Lower leg skin (tissue), 4 donors: ENCODE measurements at regions not wholly inside any gene's neighbourhood (a gene's known extent, or its start where the extent isn't known, plus 50 kb on each side); places are given as distances from the start of the nearest gene placed in this dataset.

ENCODE experiments used
- DNase-seq, 2 donors: peaks; one replicate each; pipeline ENCODE4 v3.0.0-alpha.2; 2019; ENCODE audit warnings: low spot score in 2 of 2
- H3K4me3 ChIP-seq: fragments of 200-600 bp; sonication (generic); 2 replicates; pipeline ENCODE4 v1.5.1; 2017; ENCODE audit warnings: mild to moderate bottlenecking, low read depth; ENCODE audit not compliant: poor library complexity, severe bottlenecking
- CTCF ChIP-seq, 3 donors: fragments of 450-650 bp; IDR thresholded peaks; one replicate each; pipeline ENCODE4 v1.5.1; 2016; ENCODE audit warnings: antibody characterized with exemption in 3 of 3, mild to moderate bottlenecking in 3 of 3, moderate library complexity in 2 of 3
- POLR2A ChIP-seq, 2 donors: fragments of 450-650 bp; IDR thresholded peaks; one replicate each; pipeline ENCODE4 v1.6.1; 2016 to 2017; ENCODE audit warnings: antibody characterized with exemption in 2 of 2, mild to moderate bottlenecking in 1 of 2, moderate library complexity in 1 of 2
- WGBS, 2 donors: methylation state at CpG; one replicate each; pipeline ENCODE4 v1.1.5; 2018; 5-methylcytosine and 5-hydroxymethylcytosine counted together
- intact Hi-C: fragments of 100-400 bp; cut with DNase I; formaldehyde crosslinking; loops from one replicate; pipeline ENCODE4 v1.15.0; 2023; ENCODE audit warnings: low total_unique reads

DNA sequence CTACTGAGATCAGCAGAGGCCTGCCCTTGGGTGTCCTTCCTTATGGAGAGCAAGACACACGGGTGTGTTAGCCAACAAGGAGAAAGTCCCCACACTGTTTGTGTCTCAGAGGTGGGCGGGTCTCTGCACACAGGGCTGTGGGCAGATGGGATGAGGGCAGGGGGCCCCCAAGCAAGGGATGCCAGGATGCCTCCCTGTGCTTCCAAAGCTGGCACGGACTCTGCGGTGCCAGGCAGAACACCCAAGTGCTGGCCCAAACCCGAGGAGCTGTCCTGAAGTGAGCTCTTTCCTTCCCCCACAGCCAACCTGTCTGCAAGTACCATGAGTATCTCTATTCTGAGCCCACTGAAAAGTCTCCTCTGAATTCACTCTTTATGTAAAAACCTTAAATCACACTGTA, 273.3 kb downstream of the CTTN start:
- TF ChIP-seq POLR2A (IDR thresholded peaks at IDR 0.05) (no peak), CTCF (IDR thresholded peaks at IDR 0.05) (no peak)
- intact Hi-C loops = no loop called here
- H3K4me3 ChIP-seq = no peak overlapping the region
- no peak for DNase-seq
- 51 to 63% methylated on average over 5 of the region's 5 CpGs for WGBS, 2 donors

- TF ChIP-seq CTCF (IDR thresholded peaks at IDR 0.05) (no peak), POLR2A (IDR thresholded peaks at IDR 0.05) (no peak)
- WGBS, 2 donors = 91 to 98% methylated on average over 6 to 8 of the region's 8 CpGs
- H3K4me3 ChIP-seq = no peak overlapping the region
- DNase-seq = no peak
- intact Hi-C loops = no loop called here
These were observed 274.8 kb downstream of the CTTN start for GRCh38 chr11:70672991-70673653.

- no peak overlapping the region for H3K4me3 ChIP-seq
- 82 to 85% methylated on average over 3 of the region's 3 CpGs for WGBS, 2 donors
- no peak for DNase-seq
- intact Hi-C loops = no loop called here
- TF ChIP-seq POLR2A (IDR thresholded peaks at IDR 0.05) (no peak), CTCF (IDR thresholded peaks at IDR 0.05) (no peak)
These were observed 276.3 kb downstream of the CTTN start for GRCh38 chr11:70674605-70675004.

DNA sequence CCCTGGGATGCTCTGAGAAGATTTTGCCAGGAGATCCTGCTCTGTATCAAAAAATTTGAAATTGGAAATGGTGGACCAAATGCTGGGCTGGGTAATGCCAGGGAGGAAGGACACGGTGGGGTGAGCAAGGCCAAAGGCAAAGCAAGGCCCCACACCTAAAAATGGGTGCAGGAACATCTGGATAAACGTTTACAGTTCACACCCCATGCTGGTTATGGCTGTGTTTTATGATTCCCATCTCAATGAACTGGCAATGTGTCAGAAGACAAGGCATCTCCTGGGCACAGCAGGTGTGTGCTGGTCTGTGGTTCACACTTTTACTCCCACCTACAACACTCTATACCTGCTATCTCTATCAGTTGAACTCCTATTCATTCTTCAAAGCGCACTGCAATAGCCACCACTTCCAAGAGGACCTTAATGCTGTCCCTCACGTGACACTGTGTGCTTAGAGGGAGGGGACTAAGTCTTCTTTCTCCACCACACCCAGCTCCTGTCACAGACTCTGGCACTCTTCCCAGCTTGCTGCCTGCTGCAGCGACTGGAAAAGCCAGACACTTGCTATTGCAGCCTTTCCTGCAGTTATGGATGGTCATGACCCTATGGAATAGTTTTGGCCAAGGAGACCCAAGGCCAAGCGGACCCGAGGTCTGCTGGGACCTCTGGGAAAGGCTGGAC, 277.5 kb downstream of the CTTN start:
- 60 to 74% methylated on average over 7 of the region's 7 CpGs for WGBS, 2 donors
- intact Hi-C loops = no loop called here
- DNase-seq = no peak
- no peak overlapping the region for H3K4me3 ChIP-seq
- TF ChIP-seq CTCF (IDR thresholded peaks at IDR 0.05) (no peak), POLR2A (IDR thresholded peaks at IDR 0.05) (no peak)

GRCh38 chr11:70677232-70677916, 279.0 kb downstream of the CTTN start:
- DNase-seq = no peak
- no peak overlapping the region for H3K4me3 ChIP-seq
- no peak for TF ChIP-seq CTCF (IDR thresholded peaks at IDR 0.05)
- no peak for TF ChIP-seq POLR2A (IDR thresholded peaks at IDR 0.05)
- intact Hi-C loops = no loop called here
- 94 to 96% methylated on average over 19 of the region's 19 CpGs for WGBS, 2 donors
